ENCODE measurements at regions not wholly inside any gene's neighbourhood (a gene's known extent, or its start where the extent isn't known, plus 50 kb on each side); places are given as distances from the start of the nearest gene placed in this dataset.

GRCh38 chr5:171673840-171674239 lies 111.8 kb upstream of the SMIM23 start:
- H3K4me3 ChIP-seq (ENCODE audit: control extremely low read depth in 1 of 5, extremely low read depth in 1 of 5, insufficient read depth in 1 of 5, low read depth in 2 of 5, low read length in 4 of 5), result no peak overlapping the region
- no peak overlapping the region for H2AFZ ChIP-seq (ENCODE audit: insufficient read depth, low read depth, low read length, poor library complexity, severe bottlenecking)
- ChIA-PET CTCF (no interaction called here), POLR2A (no interaction called here)
- peaks cover 0 to 3% (median 1%) of the 10 kb centered on the region in 4 experiments for H3K27me3 ChIP-seq (replicated peaks in 1 of 4; ENCODE audit: control extremely low read depth in 1 of 4, control insufficient read depth in 3 of 4, insufficient read depth in 4 of 4, low read length in 3 of 4)
- H3K4me1 Mint-ChIP-seq, result no peaks in the 10 kb centered on the region
- H3K27me3 Mint-ChIP-seq, result peaks cover 26% of the 10 kb centered on the region
- H3K27ac Mint-ChIP-seq, result no peak overlapping the region
- no peak for DNase-seq
- TF ChIP-seq EZH2 (IDR thresholded peaks at IDR 0.05; ENCODE audit: borderline replicate concordance, insufficient read depth, low read depth, low read length, poor library complexity, severe bottlenecking), result no peak
- no peak for TF ChIP-seq CTCF (IDR thresholded peaks at IDR 0.05)
- H3K9me3 Mint-ChIP-seq (ENCODE audit: insufficient read depth), result peaks cover 2% of the 10 kb centered on the region
- H4K20me1 ChIP-seq (ENCODE audit: control insufficient read depth, insufficient read depth, low read length, poor library complexity, severe bottlenecking), result no peaks in the 10 kb centered on the region
- H3K4me3 Mint-ChIP-seq, result no peak overlapping the region
- H3K4me1 ChIP-seq (ENCODE audit: control insufficient read depth in 2 of 2, insufficient read depth in 2 of 2, low read length in 2 of 2), result no peaks in the 10 kb centered on the region
- H3K4me2 ChIP-seq (replicated peaks; ENCODE audit: low read depth, low read length, poor library complexity, severe bottlenecking), result no peak overlapping the region
- peaks cover 0 to 4% (median 0%) of the 10 kb centered on the region in 3 donors for H3K9me3 ChIP-seq (ENCODE audit: control extremely low read depth in 1 of 3, control insufficient read depth in 2 of 3, insufficient read depth in 1 of 3, low read length in 2 of 3)
- no peak for ATAC-seq (ENCODE audit: low read depth)
- H3K27ac ChIP-seq (ENCODE audit: low read length in 2 of 2), result no peak overlapping the region
- intact Hi-C loops (cut with micrococcal nuclease), result no loop called here
- H3K9ac ChIP-seq (ENCODE audit: low read length), result no peak overlapping the region
- no peaks in the 10 kb centered on the region for H3K36me3 ChIP-seq (replicated peaks in 1 of 2; ENCODE audit: control extremely low read depth in 1 of 2, control insufficient read depth in 1 of 2, extremely low read depth in 1 of 2, insufficient read depth in 2 of 2, low read length in 1 of 2)
- no peaks in the 10 kb centered on the region for H3K79me2 ChIP-seq (ENCODE audit: control insufficient read depth, insufficient read depth, low read length)

GRCh38 chr5:171675511-171675910 lies 110.1 kb upstream of the SMIM23 start:
- no peaks in the 10 kb centered on the region for H3K79me2 ChIP-seq (ENCODE audit: control insufficient read depth, insufficient read depth, low read length)
- no peak overlapping the region for H3K4me2 ChIP-seq (replicated peaks; ENCODE audit: low read depth, low read length, poor library complexity, severe bottlenecking)
- H3K9me3 ChIP-seq (ENCODE audit: control extremely low read depth in 1 of 3, control insufficient read depth in 2 of 3, insufficient read depth in 1 of 3, low read length in 2 of 3), result peaks cover 0 to 4% (median 0%) of the 10 kb centered on the region in 3 donors
- intact Hi-C loops (cut with micrococcal nuclease), result no loop called here
- H3K4me3 ChIP-seq (ENCODE audit: control extremely low read depth in 1 of 5, extremely low read depth in 1 of 5, insufficient read depth in 1 of 5, low read depth in 2 of 5, low read length in 4 of 5), result no peak overlapping the region
- H3K27ac Mint-ChIP-seq, result no peak overlapping the region
- CTCF ChIA-PET, result no interaction called here
- H3K9me3 Mint-ChIP-seq (ENCODE audit: insufficient read depth), result peaks cover 2% of the 10 kb centered on the region
- no peaks in the 10 kb centered on the region for H3K36me3 ChIP-seq (replicated peaks in 1 of 2; ENCODE audit: control extremely low read depth in 1 of 2, control insufficient read depth in 1 of 2, extremely low read depth in 1 of 2, insufficient read depth in 2 of 2, low read length in 1 of 2)
- peaks cover 0 to 3% (median 1%) of the 10 kb centered on the region in 4 experiments for H3K27me3 ChIP-seq (replicated peaks in 1 of 4; ENCODE audit: control extremely low read depth in 1 of 4, control insufficient read depth in 3 of 4, insufficient read depth in 4 of 4, low read length in 3 of 4)
- no peak overlapping the region for H3K9ac ChIP-seq (ENCODE audit: low read length)
- DNase-seq (no peak), ATAC-seq (ENCODE audit: low read depth) (no peak)
- H3K4me1 ChIP-seq (ENCODE audit: control insufficient read depth in 2 of 2, insufficient read depth in 2 of 2, low read length in 2 of 2), result no peaks in the 10 kb centered on the region
- H2AFZ ChIP-seq (ENCODE audit: insufficient read depth, low read depth, low read length, poor library complexity, severe bottlenecking), result no peak overlapping the region
- no peak overlapping the region for H3K4me3 Mint-ChIP-seq
- H4K20me1 ChIP-seq (ENCODE audit: control insufficient read depth, insufficient read depth, low read length, poor library complexity, severe bottlenecking), result no peaks in the 10 kb centered on the region
- POLR2A ChIA-PET, result no interaction called here
- peaks cover 26% of the 10 kb centered on the region for H3K27me3 Mint-ChIP-seq
- no peak for TF ChIP-seq EZH2 (IDR thresholded peaks at IDR 0.05; ENCODE audit: borderline replicate concordance, insufficient read depth, low read depth, low read length, poor library complexity, severe bottlenecking)
- no peak for TF ChIP-seq CTCF (IDR thresholded peaks at IDR 0.05)
- no peaks in the 10 kb centered on the region for H3K4me1 Mint-ChIP-seq
- H3K27ac ChIP-seq (ENCODE audit: low read length in 2 of 2), result no peak overlapping the region
- no CpG with 5 or more reads among the region's 2 CpGs for WGBS (ENCODE audit: insufficient coverage)
